ENCODE measurements at regions not wholly inside any gene's neighbourhood (a gene's known extent, or its start where the extent isn't known, plus 50 kb on each side); places are given as distances from the start of the nearest gene placed in this dataset.

DNA sequence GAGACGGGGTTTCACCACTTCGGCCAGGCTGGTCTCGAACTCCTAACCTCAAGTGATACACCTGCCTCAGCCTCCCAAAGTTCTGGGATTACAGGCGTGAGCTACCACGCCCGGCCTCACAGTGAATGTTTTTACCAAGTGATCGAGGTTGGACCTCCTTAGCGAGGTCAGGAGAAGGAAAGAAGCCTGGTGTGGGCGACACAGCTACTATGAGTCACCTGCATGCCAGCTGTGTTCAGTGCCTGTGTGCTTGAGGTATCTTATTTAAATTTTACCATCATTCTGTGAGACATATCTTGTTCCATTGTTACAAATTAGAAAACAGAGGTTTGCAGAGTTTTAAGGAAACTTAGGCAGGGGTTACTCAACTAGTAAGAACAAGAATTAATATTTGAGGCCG, 174.8 kb upstream of the DYNLRB2 start:
- TF ChIP-seq, protein P1, sequence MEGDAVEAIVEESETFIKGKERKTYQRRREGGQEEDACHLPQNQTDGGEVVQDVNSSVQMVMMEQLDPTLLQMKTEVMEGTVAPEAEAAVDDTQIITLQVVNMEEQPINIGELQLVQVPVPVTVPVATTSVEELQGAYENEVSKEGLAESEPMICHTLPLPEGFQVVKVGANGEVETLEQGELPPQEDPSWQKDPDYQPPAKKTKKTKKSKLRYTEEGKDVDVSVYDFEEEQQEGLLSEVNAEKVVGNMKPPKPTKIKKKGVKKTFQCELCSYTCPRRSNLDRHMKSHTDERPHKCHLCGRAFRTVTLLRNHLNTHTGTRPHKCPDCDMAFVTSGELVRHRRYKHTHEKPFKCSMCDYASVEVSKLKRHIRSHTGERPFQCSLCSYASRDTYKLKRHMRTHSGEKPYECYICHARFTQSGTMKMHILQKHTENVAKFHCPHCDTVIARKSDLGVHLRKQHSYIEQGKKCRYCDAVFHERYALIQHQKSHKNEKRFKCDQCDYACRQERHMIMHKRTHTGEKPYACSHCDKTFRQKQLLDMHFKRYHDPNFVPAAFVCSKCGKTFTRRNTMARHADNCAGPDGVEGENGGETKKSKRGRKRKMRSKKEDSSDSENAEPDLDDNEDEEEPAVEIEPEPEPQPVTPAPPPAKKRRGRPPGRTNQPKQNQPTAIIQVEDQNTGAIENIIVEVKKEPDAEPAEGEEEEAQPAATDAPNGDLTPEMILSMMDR (IDR thresholded peaks at IDR 0.05) = no peak
- TF ChIP-seq POLR2A (IDR thresholded peaks at IDR 0.05; ENCODE audit: low read depth) (no peak), EP300 (IDR thresholded peaks at IDR 0.05) (no peak)

All from esophagus muscularis mucosa (tissue), 4 donors.